GM19043 (cell line): ENCODE measurements at regions not wholly inside any gene's neighbourhood (a gene's known extent, or its start where the extent isn't known, plus 50 kb on each side); places are given as distances from the start of the nearest gene placed in this dataset.
"Not testable (repeated sequence)": the region's sequence is repeated elsewhere in the genome, so short reads cannot be mapped to it uniquely, and the experiment has no call there.

ENCODE experiments used
- ATAC-seq: cut with Tn5 transposase; IDR thresholded peaks from one replicate; pipeline ENCODE4 v1.9.1; 2021; ENCODE audit warnings: low read depth; ENCODE audit not compliant: unreplicated experiment

DNA sequence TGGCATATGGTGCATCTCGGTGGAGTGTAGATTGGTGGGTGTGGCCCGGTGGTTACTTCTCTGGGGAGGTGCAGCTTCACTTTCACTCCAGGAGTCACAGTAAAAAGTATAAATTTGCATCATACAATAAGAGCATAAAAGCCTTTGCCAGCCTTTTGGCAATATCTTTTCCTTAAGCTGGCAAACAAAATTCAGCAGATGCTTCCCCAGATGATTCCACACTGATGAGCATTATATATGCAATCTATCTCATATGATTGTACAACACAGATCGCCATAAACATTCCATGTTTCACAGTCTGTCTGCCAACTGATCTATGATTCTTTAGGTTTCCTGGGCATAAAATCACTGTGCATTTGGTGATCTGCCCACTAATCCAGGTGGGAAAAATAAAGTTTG is 120.2 kb upstream of the ALCAM start:
- no peak for ATAC-seq

DNA sequence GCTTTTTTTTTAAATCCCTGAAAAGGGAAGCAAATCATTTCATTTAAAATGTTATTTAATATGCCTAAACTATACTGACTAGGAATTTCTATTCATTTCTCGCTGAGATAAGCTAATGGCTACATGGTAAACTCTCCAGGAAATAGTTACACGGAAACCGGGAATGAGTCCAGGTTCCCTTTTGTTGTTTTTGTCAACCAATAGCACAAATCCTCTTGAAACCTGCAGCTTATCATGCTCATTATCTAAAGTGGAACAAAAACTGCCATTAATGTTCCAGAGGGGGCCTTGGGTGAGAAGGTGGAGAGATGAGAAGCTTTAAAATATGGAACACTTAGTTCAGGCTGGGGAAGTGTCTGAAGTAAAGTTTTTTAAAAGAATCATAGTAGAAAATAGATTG is 113.5 kb upstream of the ALCAM start:
- no peak for ATAC-seq

DNA sequence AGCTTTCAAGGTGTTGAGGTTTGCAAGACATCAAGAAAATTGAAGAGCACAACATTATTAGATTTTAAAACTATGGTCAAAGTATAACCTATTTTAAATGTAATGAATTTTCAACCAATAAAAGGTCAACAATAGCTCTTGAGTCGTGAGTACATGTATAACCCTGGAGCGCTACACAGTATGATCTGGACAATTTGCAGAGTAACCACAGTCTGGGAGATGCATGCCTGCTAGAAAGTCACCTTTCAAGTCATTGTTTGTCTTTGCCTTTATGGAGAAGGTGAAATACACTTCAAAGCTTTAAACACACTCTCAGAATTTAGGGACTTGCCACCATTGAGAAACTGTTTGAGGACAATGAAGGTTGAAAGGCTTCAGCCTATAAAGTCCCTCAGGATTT is 112.6 kb upstream of the ALCAM start:
- no peak for ATAC-seq

GRCh38 chr3:105255350-105255749 is 111.4 kb upstream of the ALCAM start:
- ATAC-seq: no peak

- ATAC-seq: no peak
Measured at GRCh38 chr3:105259496-105259895, 107.2 kb upstream of the ALCAM start.

DNA sequence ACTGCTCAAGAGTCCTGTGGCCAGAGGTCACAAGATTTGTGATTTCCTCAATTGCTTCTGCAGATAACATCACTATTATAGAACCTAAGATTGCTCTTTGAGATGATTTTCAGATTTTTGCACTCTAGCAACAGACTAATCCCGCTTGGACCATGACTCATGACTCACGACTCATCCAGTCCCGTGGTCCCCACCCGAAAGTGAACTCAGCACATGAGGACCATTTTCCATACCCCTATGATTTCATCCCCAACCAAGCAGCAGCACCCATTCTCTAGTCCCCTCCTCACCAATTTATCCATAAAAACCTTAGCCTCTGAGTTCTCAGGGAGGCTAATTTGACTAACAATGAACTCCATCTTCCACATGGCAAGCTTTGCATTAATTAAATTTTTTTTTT is 106.3 kb upstream of the ALCAM start:
- ATAC-seq: no peak

GRCh38 chr3:105274536-105274935 is 92.2 kb upstream of the ALCAM start:
- no peak for ATAC-seq

DNA sequence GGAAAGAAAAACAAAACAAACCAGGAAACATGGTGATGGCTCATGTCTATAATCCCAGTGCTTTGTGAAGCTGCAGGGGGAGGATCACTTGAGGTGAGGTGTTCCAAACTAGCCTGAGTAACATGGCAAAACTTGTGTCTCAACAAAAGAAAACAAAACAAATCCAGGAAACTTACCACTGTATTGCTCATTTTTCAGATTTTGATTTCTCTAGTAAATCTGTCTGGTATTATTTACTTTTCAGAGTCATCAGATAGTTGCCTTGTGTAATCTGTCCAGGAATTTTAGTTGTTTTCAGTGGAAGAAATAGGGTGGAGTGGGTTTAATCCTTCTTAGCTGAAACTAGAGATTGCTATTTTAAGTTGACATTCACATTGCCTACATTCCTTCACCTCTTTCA is 91.8 kb upstream of the ALCAM start:
- no peak for ATAC-seq

GRCh38 chr3:105277656-105278055 is 89.1 kb upstream of the ALCAM start:
- ATAC-seq: no peak

DNA sequence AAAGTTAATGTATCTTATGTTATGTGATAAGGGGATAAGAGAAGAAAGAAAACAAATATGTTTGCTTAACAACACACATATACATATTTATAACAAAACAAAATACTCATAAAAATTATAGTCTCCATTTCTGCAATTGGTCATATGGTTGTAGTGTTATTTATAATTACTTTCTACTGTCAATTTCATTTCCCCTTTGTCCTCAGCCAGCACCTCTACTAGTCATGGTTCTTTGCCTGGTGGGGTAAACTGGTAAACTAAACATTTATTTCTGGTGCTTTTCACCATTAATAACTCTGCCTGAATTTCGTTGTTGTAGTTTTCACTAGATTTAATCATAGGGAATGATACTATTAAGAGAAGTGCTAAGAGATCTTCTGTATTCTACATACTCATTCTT is 88.0 kb upstream of the ALCAM start:
- no peak for ATAC-seq

DNA sequence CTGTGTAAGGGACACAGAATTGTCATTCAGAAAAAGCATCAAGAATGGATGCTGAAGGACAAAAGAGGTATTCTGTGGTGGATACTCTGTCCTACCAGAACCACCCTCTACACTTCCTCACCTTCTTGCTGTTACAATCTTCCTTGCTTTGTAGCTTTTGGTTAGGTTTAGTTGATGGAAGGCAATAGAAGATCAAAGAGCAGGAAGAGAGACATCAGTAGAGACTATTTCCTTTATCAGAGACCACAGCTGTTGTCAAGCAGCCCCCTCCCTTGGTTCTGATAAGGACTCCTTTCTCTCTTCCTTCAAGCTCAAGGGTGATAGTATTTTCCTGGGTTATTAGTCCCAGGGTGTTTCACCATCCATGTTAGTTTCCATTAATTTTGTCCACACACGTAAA is 84.7 kb upstream of the ALCAM start:
- no peak for ATAC-seq

- no peak for ATAC-seq
Measured at GRCh38 chr3:105284876-105285275, 81.8 kb upstream of the ALCAM start.

DNA sequence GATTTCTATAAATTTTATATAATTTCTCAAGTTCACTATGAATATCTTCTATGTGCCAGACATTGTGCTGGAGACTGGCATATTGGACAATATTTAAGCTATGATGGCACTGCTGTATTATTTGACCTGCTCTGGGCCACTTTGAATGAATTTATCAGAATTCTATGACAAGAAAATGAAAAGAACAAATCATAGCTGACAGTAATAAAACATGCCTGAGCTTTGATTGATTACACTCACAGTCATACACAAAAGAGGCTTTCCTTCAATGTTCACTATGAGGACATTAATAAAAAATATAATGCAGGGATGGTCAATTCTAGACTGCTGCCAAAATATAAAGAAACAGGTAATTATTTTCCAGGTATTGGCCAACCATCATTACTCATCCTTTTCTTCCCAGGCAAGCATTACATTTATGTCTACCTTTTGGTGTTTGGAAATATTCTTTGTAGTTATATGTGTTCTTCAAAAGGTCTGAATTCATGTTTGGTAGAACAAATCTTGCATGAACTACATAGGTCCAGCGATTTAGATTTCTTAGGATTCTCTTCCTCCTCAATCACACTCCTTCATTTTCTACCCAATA is 81.0 kb upstream of the ALCAM start:
- no peak for ATAC-seq

- no peak for ATAC-seq
Measured at GRCh38 chr3:105293441-105293840, 73.3 kb upstream of the ALCAM start.

- not testable (repeated sequence) for ATAC-seq
Measured at GRCh38 chr3:105296182-105296822, 70.4 kb upstream of the ALCAM start.

GRCh38 chr3:105304487-105304886 is 62.2 kb upstream of the ALCAM start:
- ATAC-seq: no peak

DNA sequence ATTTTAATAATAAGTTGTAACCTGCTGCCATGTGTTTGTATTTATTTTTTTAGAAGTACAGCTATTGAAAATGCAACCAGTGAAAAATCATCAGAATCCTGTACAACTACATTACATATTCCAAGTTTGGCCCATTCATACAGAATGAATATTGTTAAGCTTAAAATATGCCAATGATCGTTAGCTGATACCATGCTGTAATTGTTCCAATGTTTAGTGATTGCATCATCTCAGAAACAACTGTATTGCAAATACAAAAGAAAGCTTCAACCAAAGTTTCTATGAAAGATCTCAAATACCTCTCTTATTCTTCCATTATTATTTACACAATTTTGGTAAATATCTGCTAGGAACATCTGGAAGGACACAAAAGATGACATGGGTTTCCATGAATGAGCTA is 51.6 kb upstream of the ALCAM start:
- ATAC-seq: no peak

GRCh38 chr3:105315815-105316214 is 50.9 kb upstream of the ALCAM start:
- ATAC-seq: no peak

- no peak for ATAC-seq
Measured at GRCh38 chr3:105316331-105316730, 50.4 kb upstream of the ALCAM start.
